ENCODE measurements at regions not wholly inside any gene's neighbourhood (a gene's known extent, or its start where the extent isn't known, plus 50 kb on each side); places are given as distances from the start of the nearest gene placed in this dataset.

GRCh38 chr16:73993878-73994277 lies 302.7 kb upstream of the PSMD7 start:
- Histone ChIP-seq H3K27ac (no peak overlapping the region), H3K4me3 (ENCODE audit: low read depth, low read length) (no peak overlapping the region), H3K27me3 (replicated peaks) (no peaks in the 10 kb centered on the region), H3K36me3 (replicated peaks) (no peaks in the 10 kb centered on the region)
- DNase-seq = no peak
- in situ Hi-C loops (cut with HindIII; ENCODE audit: low pct_ligation_motif_present, low sequenced_read_pairs) = no loop called here
- TF ChIP-seq CTCF (IDR thresholded peaks at IDR 0.05; ENCODE audit: low read depth, low read length, missing control alignments) = no peak

GRCh38 chr16:73978407-73978784 lies 318.2 kb upstream of the PSMD7 start:
- H3K27me3 ChIP-seq (replicated peaks) = no peaks in the 10 kb centered on the region
- TF ChIP-seq CTCF (IDR thresholded peaks at IDR 0.05; ENCODE audit: low read depth, low read length, missing control alignments) = no peak
- in situ Hi-C loops (cut with HindIII; ENCODE audit: low pct_ligation_motif_present, low sequenced_read_pairs) = no loop called here
- no peak overlapping the region for H3K4me3 ChIP-seq (ENCODE audit: low read depth, low read length)
- H3K36me3 ChIP-seq (replicated peaks) = no peaks in the 10 kb centered on the region
- no peak overlapping the region for H3K27ac ChIP-seq
- no peak for DNase-seq

- no peak for TF ChIP-seq CTCF (IDR thresholded peaks at IDR 0.05; ENCODE audit: low read depth, low read length, missing control alignments)
- in situ Hi-C loops (cut with HindIII; ENCODE audit: low pct_ligation_motif_present, low sequenced_read_pairs) = no loop called here
- no peaks in the 10 kb centered on the region for H3K36me3 ChIP-seq (replicated peaks)
- H3K27me3 ChIP-seq (replicated peaks) = no peaks in the 10 kb centered on the region
- H3K4me3 ChIP-seq (ENCODE audit: low read depth, low read length) = no peak overlapping the region
- DNase-seq = no peak
- H3K27ac ChIP-seq = no peak overlapping the region
These were observed 320.0 kb upstream of the PSMD7 start for GRCh38 chr16:73976644-73977043.

- no peak for TF ChIP-seq CTCF (IDR thresholded peaks at IDR 0.05; ENCODE audit: low read depth, low read length, missing control alignments)
- Histone ChIP-seq H3K4me3 (ENCODE audit: low read depth, low read length) (no peak overlapping the region), H3K36me3 (replicated peaks) (no peaks in the 10 kb centered on the region), H3K27me3 (replicated peaks) (no peaks in the 10 kb centered on the region), H3K27ac (no peak overlapping the region)
- in situ Hi-C loops (cut with HindIII; ENCODE audit: low pct_ligation_motif_present, low sequenced_read_pairs) = no loop called here
- DNase-seq = no peak
These were observed 323.4 kb upstream of the PSMD7 start for GRCh38 chr16:73973174-73973573.

- no peak for TF ChIP-seq CTCF (IDR thresholded peaks at IDR 0.05; ENCODE audit: low read depth, low read length, missing control alignments)
- Histone ChIP-seq H3K4me3 (ENCODE audit: low read depth, low read length) (no peak overlapping the region), H3K27me3 (replicated peaks) (no peaks in the 10 kb centered on the region), H3K36me3 (replicated peaks) (no peaks in the 10 kb centered on the region), H3K27ac (no peak overlapping the region)
- no peak for DNase-seq
- in situ Hi-C loops (cut with HindIII; ENCODE audit: low pct_ligation_motif_present, low sequenced_read_pairs) = no loop called here
These were observed 329.8 kb upstream of the PSMD7 start for GRCh38 chr16:73966851-73967250.

- in situ Hi-C loops (cut with HindIII; ENCODE audit: low pct_ligation_motif_present, low sequenced_read_pairs) = no loop called here
- no peak for DNase-seq
- Histone ChIP-seq H3K27me3 (replicated peaks) (no peaks in the 10 kb centered on the region), H3K36me3 (replicated peaks) (no peaks in the 10 kb centered on the region), H3K27ac (no peak overlapping the region), H3K4me3 (ENCODE audit: low read depth, low read length) (no peak overlapping the region)
- TF ChIP-seq CTCF (IDR thresholded peaks at IDR 0.05; ENCODE audit: low read depth, low read length, missing control alignments) = no peak
These were observed 331.0 kb upstream of the PSMD7 start for GRCh38 chr16:73965591-73965990.
